Lower leg skin (tissue), 3 donors: ENCODE measurements at regions not wholly inside any gene's neighbourhood (a gene's known extent, or its start where the extent isn't known, plus 50 kb on each side); places are given as distances from the start of the nearest gene placed in this dataset.

Experiments used
- CTCF ChIP-seq, 3 donors: fragments of 450-650 bp; IDR thresholded peaks; one replicate each; pipeline ENCODE4 v1.5.1; 2016; ENCODE audit warnings: antibody characterized with exemption in 3 of 3, mild to moderate bottlenecking in 3 of 3, moderate library complexity in 2 of 3
- POLR2A ChIP-seq, 2 donors: fragments of 450-650 bp; IDR thresholded peaks; one replicate each; pipeline ENCODE4 v1.6.1; 2016 to 2017; ENCODE audit warnings: antibody characterized with exemption in 2 of 2, mild to moderate bottlenecking in 1 of 2, moderate library complexity in 1 of 2

- no peak for TF ChIP-seq CTCF (IDR thresholded peaks at IDR 0.05)
- TF ChIP-seq POLR2A (IDR thresholded peaks at IDR 0.05): no peak
These were observed 108.5 kb upstream of the HIVEP1 start for GRCh38 chr6:11903645-11904044.
